ENCODE measurements at regions not wholly inside any gene's neighbourhood (a gene's known extent, or its start where the extent isn't known, plus 50 kb on each side); places are given as distances from the start of the nearest gene placed in this dataset.

DNA sequence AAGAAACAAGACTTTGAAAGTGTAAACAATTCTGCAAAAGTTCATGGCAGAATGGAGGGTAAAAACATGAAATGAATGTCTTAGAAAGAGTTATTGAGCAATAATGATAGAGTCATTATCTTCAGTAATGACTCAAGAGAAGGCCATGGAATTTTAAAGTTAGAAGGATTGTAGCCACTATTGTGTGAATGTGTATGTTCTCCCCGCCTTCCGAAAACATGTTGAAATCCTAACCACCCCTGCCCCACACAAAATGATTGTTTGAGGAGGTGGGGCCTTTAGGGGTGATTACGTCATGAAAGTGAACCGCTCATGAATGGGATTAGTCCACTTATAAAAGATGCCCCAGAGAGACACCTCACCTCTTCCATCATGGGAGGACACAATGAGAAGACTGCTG lies 93.8 kb upstream of the CCDC190 start:
- ATAC-seq: no peak
- Histone ChIP-seq H3K36me3 (no peaks in the 10 kb centered on the region), H3K9me3 (no peaks in the 10 kb centered on the region), H3K27ac (no peak overlapping the region), H3K27me3 (no peaks in the 10 kb centered on the region), H3K4me1 (no peaks in the 10 kb centered on the region), H3K4me3 (no peak overlapping the region)
- WGBS, 4 donors: 92 to 97% (median 95%) methylated on average over 4 of the region's 4 CpGs
- no peak for DNase-seq
- intact Hi-C loops (cut with DNase I): no loop called here
- TF ChIP-seq POLR2A (IDR thresholded peaks at IDR 0.05): no peak
- TF ChIP-seq, protein P1, sequence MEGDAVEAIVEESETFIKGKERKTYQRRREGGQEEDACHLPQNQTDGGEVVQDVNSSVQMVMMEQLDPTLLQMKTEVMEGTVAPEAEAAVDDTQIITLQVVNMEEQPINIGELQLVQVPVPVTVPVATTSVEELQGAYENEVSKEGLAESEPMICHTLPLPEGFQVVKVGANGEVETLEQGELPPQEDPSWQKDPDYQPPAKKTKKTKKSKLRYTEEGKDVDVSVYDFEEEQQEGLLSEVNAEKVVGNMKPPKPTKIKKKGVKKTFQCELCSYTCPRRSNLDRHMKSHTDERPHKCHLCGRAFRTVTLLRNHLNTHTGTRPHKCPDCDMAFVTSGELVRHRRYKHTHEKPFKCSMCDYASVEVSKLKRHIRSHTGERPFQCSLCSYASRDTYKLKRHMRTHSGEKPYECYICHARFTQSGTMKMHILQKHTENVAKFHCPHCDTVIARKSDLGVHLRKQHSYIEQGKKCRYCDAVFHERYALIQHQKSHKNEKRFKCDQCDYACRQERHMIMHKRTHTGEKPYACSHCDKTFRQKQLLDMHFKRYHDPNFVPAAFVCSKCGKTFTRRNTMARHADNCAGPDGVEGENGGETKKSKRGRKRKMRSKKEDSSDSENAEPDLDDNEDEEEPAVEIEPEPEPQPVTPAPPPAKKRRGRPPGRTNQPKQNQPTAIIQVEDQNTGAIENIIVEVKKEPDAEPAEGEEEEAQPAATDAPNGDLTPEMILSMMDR (IDR thresholded peaks at IDR 0.05): no peak

DNA sequence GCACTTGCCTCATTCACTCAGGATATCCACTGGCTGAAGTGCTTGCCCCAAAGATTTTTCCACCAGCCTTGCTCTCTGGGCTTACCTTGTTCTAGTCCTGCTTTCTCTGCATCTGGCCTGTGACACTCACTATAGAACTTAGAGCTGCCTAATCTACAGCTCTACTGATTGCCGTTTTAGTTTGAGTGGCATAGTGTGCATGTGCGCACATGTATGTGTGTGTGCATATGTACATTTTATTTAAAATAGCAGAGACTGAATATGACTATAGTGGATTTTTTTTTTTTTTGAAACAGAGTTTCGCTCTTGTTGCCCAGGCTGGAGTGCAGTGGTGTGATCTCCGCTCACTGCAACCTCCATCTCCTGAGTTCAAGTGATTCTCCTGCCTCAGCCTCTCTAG lies 92.0 kb upstream of the CCDC190 start:
- DNase-seq (no peak), ATAC-seq (no peak)
- Histone ChIP-seq H3K27ac (no peak overlapping the region), H3K4me1 (no peaks in the 10 kb centered on the region), H3K9me3 (no peaks in the 10 kb centered on the region), H3K36me3 (no peaks in the 10 kb centered on the region), H3K27me3 (no peaks in the 10 kb centered on the region), H3K4me3 (no peak overlapping the region)
- 86 to 96% (median 91%) methylated on average over 4 of the region's 4 CpGs for WGBS, 4 donors
- TF ChIP-seq, protein P1 (IDR thresholded peaks at IDR 0.05): no peak
- TF ChIP-seq POLR2A (IDR thresholded peaks at IDR 0.05): no peak
- intact Hi-C loops (cut with DNase I): no loop called here

DNA sequence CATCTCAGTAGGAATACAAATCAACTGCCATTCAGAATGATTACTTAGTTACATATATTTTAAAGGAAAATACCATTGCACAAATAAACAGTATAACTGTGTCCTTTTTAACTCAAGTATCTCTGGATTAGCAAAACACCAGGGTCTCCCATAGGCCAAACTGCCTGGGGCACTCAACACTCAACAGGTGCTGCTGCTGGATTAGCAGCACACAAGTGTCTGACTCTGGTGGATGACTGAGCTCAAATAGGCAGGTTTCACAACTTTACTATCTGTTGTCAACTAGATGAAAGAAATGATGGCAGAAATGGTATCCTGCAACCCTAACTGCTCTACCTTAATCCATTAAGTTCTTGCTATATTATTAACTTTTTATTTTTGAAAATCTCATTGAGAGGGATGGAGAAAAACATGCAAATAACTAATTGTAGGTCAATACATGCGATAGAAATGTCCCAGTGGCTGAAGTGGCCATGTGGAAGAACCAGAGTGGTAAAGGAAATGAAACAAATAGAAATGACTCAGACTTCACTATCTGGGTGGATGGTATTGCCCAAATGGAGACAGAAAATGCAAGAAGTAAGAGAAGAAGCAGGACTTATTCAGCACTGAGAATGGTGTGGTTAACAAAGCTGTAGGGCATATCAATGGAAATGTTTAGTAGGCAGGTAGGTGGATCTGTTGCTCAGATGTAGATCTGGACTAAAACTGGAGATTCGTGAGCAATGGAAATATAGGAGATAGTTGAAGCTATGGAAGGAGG lies 90.8 kb upstream of the CCDC190 start:
- no peaks in the 10 kb centered on the region for H3K27me3 ChIP-seq
- H3K36me3 ChIP-seq: no peaks in the 10 kb centered on the region
- TF ChIP-seq POLR2A (IDR thresholded peaks at IDR 0.05): no peak
- H3K27ac ChIP-seq: no peak overlapping the region
- WGBS, 4 donors: 83 to 94% (median 91%) methylated on average over 2 of the region's 2 CpGs
- ATAC-seq: no peak
- H3K9me3 ChIP-seq: no peaks in the 10 kb centered on the region
- no peak overlapping the region for H3K4me3 ChIP-seq
- DNase-seq: no peak
- intact Hi-C loops (cut with DNase I): no loop called here
- no peaks in the 10 kb centered on the region for H3K4me1 ChIP-seq

DNA sequence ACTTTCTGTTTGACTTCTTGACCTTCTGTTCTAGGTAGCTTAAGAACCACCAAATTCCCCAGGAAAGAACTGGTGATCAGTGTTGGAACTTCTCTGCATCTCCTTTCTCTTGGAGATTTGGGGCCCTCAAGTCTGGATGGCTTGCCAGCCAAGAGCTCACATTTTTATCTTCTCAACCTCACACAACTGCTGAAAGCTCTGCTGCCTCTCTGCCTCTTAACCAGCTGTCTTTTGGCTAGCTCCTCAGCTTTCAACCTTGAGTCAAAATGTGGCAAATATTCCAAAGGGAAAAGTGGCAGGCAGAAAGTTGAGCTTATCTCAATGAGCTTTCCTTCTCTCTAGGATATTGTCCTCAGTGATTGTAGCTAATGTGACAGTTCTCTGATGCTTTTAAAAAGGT lies 89.2 kb upstream of the CCDC190 start:
- Histone ChIP-seq H3K4me3 (no peak overlapping the region), H3K27me3 (no peaks in the 10 kb centered on the region), H3K27ac (no peak overlapping the region), H3K4me1 (no peaks in the 10 kb centered on the region), H3K9me3 (no peaks in the 10 kb centered on the region), H3K36me3 (no peaks in the 10 kb centered on the region)
- ATAC-seq: no peak
- intact Hi-C loops (cut with DNase I): no loop called here
- TF ChIP-seq POLR2A (IDR thresholded peaks at IDR 0.05): no peak
- TF ChIP-seq, protein P1 (IDR thresholded peaks at IDR 0.05): no peak
- no peak for DNase-seq

DNA sequence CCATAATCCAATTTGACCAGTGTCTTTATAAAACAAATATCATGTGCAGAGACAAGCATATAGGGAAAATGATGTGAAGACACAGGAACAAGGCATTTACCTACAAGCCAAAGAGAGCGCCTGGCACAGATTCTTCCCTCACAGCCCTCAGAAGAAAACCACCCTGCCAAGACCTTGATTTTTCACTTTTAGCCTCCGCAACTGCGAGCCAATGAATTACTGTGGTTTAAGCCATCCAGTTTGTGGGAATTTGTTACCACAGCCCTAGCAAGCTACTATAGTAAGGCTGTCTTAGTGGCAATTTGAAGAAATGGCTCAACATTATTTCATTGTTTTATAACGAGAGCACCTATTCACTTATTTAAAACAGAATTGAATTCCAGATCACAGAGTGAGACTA lies 85.7 kb upstream of the CCDC190 start:
- peaks cover 0 to 3% (median 0%) of the 10 kb centered on the region in 9 donors for H3K27me3 ChIP-seq
- H3K27ac ChIP-seq: no peak overlapping the region
- no peak overlapping the region for H3K4me3 ChIP-seq
- DNase-seq (no peak), ATAC-seq (no peak)
- 91 to 97% (median 95%) methylated on average over 4 of the region's 4 CpGs for WGBS, 4 donors
- no peaks in the 10 kb centered on the region for H3K9me3 ChIP-seq
- TF ChIP-seq, protein P1 (IDR thresholded peaks at IDR 0.05): no peak
- no peak for TF ChIP-seq POLR2A (IDR thresholded peaks at IDR 0.05)
- H3K36me3 ChIP-seq: no peaks in the 10 kb centered on the region
- intact Hi-C loops (cut with DNase I): no loop called here
- peaks cover 0 to 8% (median 0%) of the 10 kb centered on the region in 12 donors for H3K4me1 ChIP-seq
